Sigmoid colon (tissue), 6 donors: ENCODE measurements at regions not wholly inside any gene's neighbourhood (a gene's known extent, or its start where the extent isn't known, plus 50 kb on each side); places are given as distances from the start of the nearest gene placed in this dataset.

ENCODE experiments used
- DNase-seq: peaks from one replicate; pipeline ENCODE4 v3.0.0-alpha.2; 2019
- H3K27ac ChIP-seq, 4 donors: fragments of 200-600 bp; sonication (generic); one replicate each; pipeline ENCODE4 v1.5.1; 2016 to 2019; ENCODE audit warnings: mild to moderate bottlenecking in 1 of 4
- H3K27me3 ChIP-seq, 3 donors: fragments of 200-600 bp; sonication (generic); one replicate each; pipeline ENCODE4 v1.5.1; 2019; ENCODE audit warnings: mild to moderate bottlenecking in 1 of 3
- H3K36me3 ChIP-seq, 4 donors: fragments of 200-600 bp; sonication (generic); one replicate each; pipeline ENCODE4 v1.5.1; 2016 to 2019
- H3K4me1 ChIP-seq, 4 donors: fragments of 200-600 bp; sonication (generic); one replicate each; pipeline ENCODE4 v1.5.1; 2017 to 2019
- H3K4me3 ChIP-seq, 4 donors: fragments of 200-600 bp; sonication (generic); one replicate each; pipeline ENCODE4 v1.5.1; 2017 to 2019; ENCODE audit warnings: mild to moderate bottlenecking in 2 of 4, moderate library complexity in 1 of 4
- H3K9me3 ChIP-seq, 4 donors: fragments of 200-600 bp in 3 of 4; sonication (generic) in 3 of 4; one replicate each; pipeline versions ENCODE4 v1.5.1 to v1.6.1; 2013 to 2019
- CTCF ChIP-seq, 4 experiments: fragments of 450-650 bp in 3 of 4; fragments of 200-600 bp in 1 of 4; IDR thresholded peaks; one replicate each; pipeline ENCODE4 v1.5.1; 2016 to 2019; ENCODE audit warnings: antibody characterized with exemption in 4 of 4, mild to moderate bottlenecking in 3 of 4, moderate library complexity in 2 of 4
- EP300 ChIP-seq, 4 donors: sonication (generic); formaldehyde crosslinking; IDR thresholded peaks; one replicate each; pipeline ENCODE4 v1.6.1; 2017; ENCODE audit warnings: antibody characterized with exemption in 4 of 4
- POLR2A ChIP-seq, 2 donors: fragments of 450-650 bp; IDR thresholded peaks; one replicate each; pipeline ENCODE4 v1.6.1; 2016; ENCODE audit warnings: antibody characterized with exemption in 2 of 2, mild to moderate bottlenecking in 2 of 2, moderate library complexity in 2 of 2
- POLR2AphosphoS5 ChIP-seq, 4 donors: sonication (generic); formaldehyde crosslinking; IDR thresholded peaks; one replicate each; pipeline ENCODE4 v1.6.1; 2017; ENCODE audit warnings: antibody characterized with exemption in 4 of 4
- WGBS, 2 donors: extraction: QIAGEN DNeasy Blood & Tissue Kit; methylation state at CpG; one replicate each; pipeline ENCODE4 v1.1.7; 2013; 5-methylcytosine and 5-hydroxymethylcytosine counted together
- intact Hi-C: fragments of 100-400 bp; cut with DNase I; formaldehyde crosslinking; loops from one replicate; pipeline ENCODE4 v1.15.1; 2023
- donor health status: healthy with polysubstance abuse.
- donor health status: healthy.

GRCh38 chr15:47394286-47394809 is 323.0 kb upstream of the SEMA6D start:
- H3K4me1 ChIP-seq: peaks cover 0 to 5% (median 0%) of the 10 kb centered on the region in 4 donors
- no peak for TF ChIP-seq POLR2AphosphoS5 (IDR thresholded peaks at IDR 0.05)
- TF ChIP-seq EP300 (IDR thresholded peaks at IDR 0.05): no peak
- TF ChIP-seq CTCF (IDR thresholded peaks at IDR 0.05): no peak
- TF ChIP-seq POLR2A (IDR thresholded peaks at IDR 0.05): no peak
- H3K27me3 ChIP-seq: no peaks in the 10 kb centered on the region
- DNase-seq: no peak
- intact Hi-C loops: no loop called here
- 57 to 68% methylated on average over 6 of the region's 6 CpGs for WGBS, 2 donors
- H3K27ac ChIP-seq: no peak overlapping the region
- H3K36me3 ChIP-seq: no peaks in the 10 kb centered on the region
- no peak overlapping the region for H3K4me3 ChIP-seq
- no peaks in the 10 kb centered on the region for H3K9me3 ChIP-seq

- intact Hi-C loops: no loop called here
- DNase-seq: no peak
These were observed 322.2 kb upstream of the SEMA6D start for GRCh38 chr15:47395076-47395475.

GRCh38 chr15:47397655-47398054 is 319.6 kb upstream of the SEMA6D start:
- intact Hi-C loops: no loop called here
- TF ChIP-seq EP300 (IDR thresholded peaks at IDR 0.05) (no peak), POLR2AphosphoS5 (IDR thresholded peaks at IDR 0.05) (no peak), POLR2A (IDR thresholded peaks at IDR 0.05) (no peak), CTCF (IDR thresholded peaks at IDR 0.05) (no peak)
- H3K4me1 ChIP-seq: peaks cover 0 to 5% (median 0%) of the 10 kb centered on the region in 4 donors
- no peak overlapping the region for H3K4me3 ChIP-seq
- DNase-seq: no peak
- H3K27ac ChIP-seq: peak overlapping the region in 1 of 4 donors; percentile 6
- H3K27me3 ChIP-seq: no peaks in the 10 kb centered on the region
- no peaks in the 10 kb centered on the region for H3K36me3 ChIP-seq
- WGBS, 2 donors: 77 to 94% methylated on average over 2 of the region's 2 CpGs
- no peaks in the 10 kb centered on the region for H3K9me3 ChIP-seq

More at GRCh38 chr15:47395076-47395475, 322.2 kb upstream of the SEMA6D start:
- TF ChIP-seq CTCF (IDR thresholded peaks at IDR 0.05) (no peak), EP300 (IDR thresholded peaks at IDR 0.05) (no peak), POLR2A (IDR thresholded peaks at IDR 0.05) (no peak), POLR2AphosphoS5 (IDR thresholded peaks at IDR 0.05) (no peak)
- Histone ChIP-seq H3K36me3 (no peaks in the 10 kb centered on the region), H3K4me1 (peaks cover 0 to 5% (median 0%) of the 10 kb centered on the region in 4 donors), H3K27ac (no peak overlapping the region), H3K4me3 (no peak overlapping the region), H3K9me3 (no peaks in the 10 kb centered on the region), H3K27me3 (no peaks in the 10 kb centered on the region)

- intact Hi-C loops: no loop called here
- Histone ChIP-seq H3K27ac (peak overlapping the region in 1 of 4 donors; percentile 6), H3K9me3 (no peaks in the 10 kb centered on the region), H3K27me3 (no peaks in the 10 kb centered on the region), H3K4me3 (no peak overlapping the region), H3K4me1 (peaks cover 0 to 5% (median 0%) of the 10 kb centered on the region in 4 donors), H3K36me3 (no peaks in the 10 kb centered on the region)
- 57 to 73% methylated on average over 3 of the region's 3 CpGs for WGBS, 2 donors
- TF ChIP-seq CTCF (IDR thresholded peaks at IDR 0.05) (no peak), POLR2AphosphoS5 (IDR thresholded peaks at IDR 0.05) (no peak)
- DNase-seq: no peak
These were observed 319.2 kb upstream of the SEMA6D start for GRCh38 chr15:47398132-47398531.

- WGBS, 2 donors: 78 to 91% methylated on average over 5 of the region's 5 CpGs
- H3K36me3 ChIP-seq: no peaks in the 10 kb centered on the region
- no peaks in the 10 kb centered on the region for H3K9me3 ChIP-seq
- no peaks in the 10 kb centered on the region for H3K27me3 ChIP-seq
- TF ChIP-seq POLR2A (IDR thresholded peaks at IDR 0.05) (no peak), CTCF (IDR thresholded peaks at IDR 0.05) (no peak), EP300 (IDR thresholded peaks at IDR 0.05) (no peak), POLR2AphosphoS5 (IDR thresholded peaks at IDR 0.05) (no peak)
- no peak overlapping the region for H3K4me3 ChIP-seq
- intact Hi-C loops: no loop called here
- no peak for DNase-seq
- H3K4me1 ChIP-seq: peaks cover 0 to 5% (median 0%) of the 10 kb centered on the region in 4 donors
- no peak overlapping the region for H3K27ac ChIP-seq
These were observed 318.7 kb upstream of the SEMA6D start for GRCh38 chr15:47398594-47398993.
